ENCODE measurements at regions not wholly inside any gene's neighbourhood (a gene's known extent, or its start where the extent isn't known, plus 50 kb on each side); places are given as distances from the start of the nearest gene placed in this dataset.

- no peak for TF ChIP-seq CTCF (IDR thresholded peaks at IDR 0.05)
- no peak for TF ChIP-seq EZH2 (IDR thresholded peaks at IDR 0.05; ENCODE audit: borderline replicate concordance, insufficient read depth, low read depth, low read length, poor library complexity, severe bottlenecking)
Observed at GRCh38 chr2:140011287-140011686, 1231.1 kb upstream of the NXPH2 start.

Data from B cell (primary cell).